ENCODE measurements at regions not wholly inside any gene's neighbourhood (a gene's known extent, or its start where the extent isn't known, plus 50 kb on each side); places are given as distances from the start of the nearest gene placed in this dataset.

DNA sequence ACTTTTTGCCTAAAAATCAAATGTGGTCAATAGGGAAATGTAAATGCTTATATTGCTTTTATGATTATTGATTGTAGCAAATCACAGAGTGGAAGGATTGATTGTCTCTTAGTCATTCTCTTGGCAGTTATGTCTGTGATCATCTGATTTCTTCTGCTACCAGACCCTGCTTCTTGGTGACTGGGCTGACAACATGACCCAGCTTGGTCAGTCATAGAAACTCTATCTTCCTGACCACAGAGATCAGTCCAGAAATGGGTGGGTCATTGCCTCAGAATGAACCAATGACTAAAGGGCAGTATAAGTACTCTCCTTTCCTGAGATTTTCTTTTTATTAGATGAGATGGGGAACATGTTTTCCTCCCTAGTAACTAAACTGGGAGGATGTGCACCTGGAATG lies 87.6 kb downstream of the MAIP1 start:
- no peaks in the 10 kb centered on the region for H3K36me3 ChIP-seq
- intact Hi-C loops (cut with DNase I), result no loop called here
- no peak for TF ChIP-seq POLR2AphosphoS5 (IDR thresholded peaks at IDR 0.05)
- TF ChIP-seq, protein P1, sequence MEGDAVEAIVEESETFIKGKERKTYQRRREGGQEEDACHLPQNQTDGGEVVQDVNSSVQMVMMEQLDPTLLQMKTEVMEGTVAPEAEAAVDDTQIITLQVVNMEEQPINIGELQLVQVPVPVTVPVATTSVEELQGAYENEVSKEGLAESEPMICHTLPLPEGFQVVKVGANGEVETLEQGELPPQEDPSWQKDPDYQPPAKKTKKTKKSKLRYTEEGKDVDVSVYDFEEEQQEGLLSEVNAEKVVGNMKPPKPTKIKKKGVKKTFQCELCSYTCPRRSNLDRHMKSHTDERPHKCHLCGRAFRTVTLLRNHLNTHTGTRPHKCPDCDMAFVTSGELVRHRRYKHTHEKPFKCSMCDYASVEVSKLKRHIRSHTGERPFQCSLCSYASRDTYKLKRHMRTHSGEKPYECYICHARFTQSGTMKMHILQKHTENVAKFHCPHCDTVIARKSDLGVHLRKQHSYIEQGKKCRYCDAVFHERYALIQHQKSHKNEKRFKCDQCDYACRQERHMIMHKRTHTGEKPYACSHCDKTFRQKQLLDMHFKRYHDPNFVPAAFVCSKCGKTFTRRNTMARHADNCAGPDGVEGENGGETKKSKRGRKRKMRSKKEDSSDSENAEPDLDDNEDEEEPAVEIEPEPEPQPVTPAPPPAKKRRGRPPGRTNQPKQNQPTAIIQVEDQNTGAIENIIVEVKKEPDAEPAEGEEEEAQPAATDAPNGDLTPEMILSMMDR (IDR thresholded peaks at IDR 0.05), result no peak
- TF ChIP-seq POLR2A (IDR thresholded peaks at IDR 0.05), result no peak
- H3K4me1 ChIP-seq (replicated peaks), result no peaks in the 10 kb centered on the region
- no peak for DNase-seq (ENCODE audit: low spot score)
- H3K27me3 ChIP-seq (replicated peaks; ENCODE audit: insufficient read depth), result no peaks in the 10 kb centered on the region
- H3K27ac ChIP-seq, result no peak overlapping the region
- H3K9me3 ChIP-seq, result no peaks in the 10 kb centered on the region
- H3K4me3 ChIP-seq, result no peak overlapping the region

DNA sequence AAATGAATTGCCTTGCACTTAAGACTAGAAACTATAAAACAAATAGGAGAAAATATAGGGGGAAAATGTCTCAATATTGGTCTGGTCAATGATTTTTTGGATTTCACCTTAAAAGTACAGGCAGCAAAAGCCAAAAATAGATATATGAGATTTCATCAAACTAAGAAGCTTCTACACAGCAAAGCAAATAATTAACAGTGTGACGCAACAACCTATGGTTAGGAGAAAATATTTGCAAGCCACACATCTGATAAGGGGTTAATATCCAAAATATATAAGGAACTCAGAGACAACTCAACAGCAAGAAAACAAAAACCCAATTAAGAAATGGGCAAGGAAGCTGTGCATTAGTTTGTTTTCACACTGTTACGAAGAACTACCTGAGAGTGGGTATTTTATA lies 89.1 kb downstream of the MAIP1 start:
- WGBS, result 96% methylated on average over 2 of the region's 2 CpGs
- Histone ChIP-seq H3K36me3 (no peaks in the 10 kb centered on the region), H3K4me1 (replicated peaks) (no peaks in the 10 kb centered on the region), H3K27me3 (replicated peaks; ENCODE audit: insufficient read depth) (no peaks in the 10 kb centered on the region), H3K27ac (no peak overlapping the region), H3K4me3 (no peak overlapping the region), H3K9me3 (no peaks in the 10 kb centered on the region)
- TF ChIP-seq, protein P1 (IDR thresholded peaks at IDR 0.05), result no peak
- TF ChIP-seq POLR2AphosphoS5 (IDR thresholded peaks at IDR 0.05) (no peak), POLR2A (IDR thresholded peaks at IDR 0.05) (no peak)
- no peak for DNase-seq (ENCODE audit: low spot score)
- intact Hi-C loops (cut with DNase I), result no loop called here

DNA sequence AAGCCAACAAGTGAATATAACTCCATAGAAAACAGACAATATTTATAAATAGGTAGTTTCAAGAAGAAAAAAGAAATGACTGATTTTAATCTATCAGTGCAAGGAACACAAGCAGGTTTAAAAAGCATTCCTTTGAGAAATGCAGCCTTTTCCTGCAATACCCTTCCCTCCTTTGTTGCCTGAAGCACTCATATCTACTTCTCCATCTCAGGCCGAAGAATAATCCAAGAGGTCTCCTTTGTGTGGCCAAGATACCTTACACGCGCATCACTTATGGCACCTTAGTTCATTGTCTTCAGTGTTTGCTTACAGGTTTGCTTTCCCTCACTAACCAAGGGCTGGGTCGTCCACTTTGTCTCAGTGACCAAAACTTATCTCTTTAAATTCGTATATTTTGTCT lies 93.0 kb downstream of the MAIP1 start:
- intact Hi-C loops (cut with DNase I), result no loop called here
- Histone ChIP-seq H3K36me3 (no peaks in the 10 kb centered on the region), H3K27me3 (replicated peaks; ENCODE audit: insufficient read depth) (no peaks in the 10 kb centered on the region), H3K9me3 (no peaks in the 10 kb centered on the region), H3K4me3 (no peak overlapping the region), H3K4me1 (replicated peaks) (no peaks in the 10 kb centered on the region), H3K27ac (no peak overlapping the region)
- WGBS, result 71% methylated on average over 5 of the region's 5 CpGs
- TF ChIP-seq, protein P1 (IDR thresholded peaks at IDR 0.05), result no peak
- TF ChIP-seq POLR2AphosphoS5 (IDR thresholded peaks at IDR 0.05) (no peak), POLR2A (IDR thresholded peaks at IDR 0.05) (no peak)
- DNase-seq (ENCODE audit: low spot score), result no peak

DNA sequence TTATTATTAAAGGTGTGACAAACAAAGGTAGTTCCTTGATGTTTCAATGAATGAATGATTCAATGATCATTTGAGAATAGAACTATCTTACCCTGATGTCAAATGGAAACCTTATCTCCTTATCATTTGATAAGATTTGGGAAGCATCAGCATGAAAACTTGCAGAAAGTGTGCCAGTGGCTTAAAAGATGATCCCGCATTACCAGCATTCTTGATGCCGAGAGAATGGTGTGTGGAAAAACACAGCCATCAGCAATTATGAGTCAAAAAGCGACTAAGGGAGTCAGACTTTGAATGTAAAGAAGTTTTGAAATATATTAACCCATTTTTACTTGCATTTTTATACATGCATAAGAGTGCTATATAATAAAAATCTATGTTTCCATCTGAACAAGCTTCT lies 93.7 kb downstream of the MAIP1 start:
- no peak overlapping the region for H3K27ac ChIP-seq
- WGBS, result 86% methylated on average over 3 of the region's 3 CpGs
- DNase-seq (ENCODE audit: low spot score), result no peak

More for the DNA sequence above, 93.7 kb downstream of the MAIP1 start:
- TF ChIP-seq POLR2A (IDR thresholded peaks at IDR 0.05) (no peak), POLR2AphosphoS5 (IDR thresholded peaks at IDR 0.05) (no peak)
- TF ChIP-seq, protein P1 (IDR thresholded peaks at IDR 0.05), result no peak
- intact Hi-C loops (cut with DNase I), result no loop called here
- no peaks in the 10 kb centered on the region for H3K4me1 ChIP-seq (replicated peaks)
- H3K36me3 ChIP-seq, result no peaks in the 10 kb centered on the region
- H3K4me3 ChIP-seq, result no peak overlapping the region
- no peaks in the 10 kb centered on the region for H3K27me3 ChIP-seq (replicated peaks; ENCODE audit: insufficient read depth)
- no peaks in the 10 kb centered on the region for H3K9me3 ChIP-seq
